Fibroblast of lung (primary cell): ENCODE measurements at regions not wholly inside any gene's neighbourhood (a gene's known extent, or its start where the extent isn't known, plus 50 kb on each side); places are given as distances from the start of the nearest gene placed in this dataset.

Source experiments
- DNase-seq, 2 donors: peaks; one replicate each; pipeline versions ENCODE4 v3.0.0 to v3.0.0-alpha.2; 2010; ENCODE audit warnings: low read depth in 2 of 2
- H2AFZ ChIP-seq: 2 replicates; pipeline ENCODE4 v1.5.1; 2012; ENCODE audit warnings: low read length, control low read depth, inconsistent platforms
- H3K27ac ChIP-seq: 2 replicates; pipeline ENCODE4 v1.5.1; 2011; ENCODE audit warnings: low read length, control low read depth; ENCODE audit not compliant: insufficient read depth
- H3K27me3 ChIP-seq: 2 replicates; pipeline ENCODE4 v1.5.1; 2011; ENCODE audit warnings: mild to moderate bottlenecking, low read length; ENCODE audit not compliant: control insufficient read depth, insufficient read depth
- H3K36me3 ChIP-seq: 2 replicates; pipeline ENCODE4 v1.5.1; 2011; ENCODE audit warnings: low read length; ENCODE audit not compliant: control insufficient read depth, insufficient read depth
- H3K4me1 ChIP-seq: 2 replicates; pipeline ENCODE4 v1.5.1; 2011; ENCODE audit warnings: low read length; ENCODE audit not compliant: control insufficient read depth, insufficient read depth; ENCODE audit errors: extremely low read depth
- H3K4me2 ChIP-seq: 2 replicates; pipeline ENCODE4 v1.5.1; 2011; ENCODE audit warnings: low read length, control low read depth; ENCODE audit not compliant: insufficient read depth; ENCODE audit errors: extremely low read depth
- H3K4me3 ChIP-seq, 4 experiments: fragments of 200-600 bp in 1 of 4; sonication (generic) in 1 of 4; replicated peaks in 1 of 4; 2 replicates each; pipeline ENCODE4 v1.5.1; 2011 to 2016; ENCODE audit warnings: low read length in 4 of 4, low read depth in 3 of 4, mild to moderate bottlenecking in 3 of 4, control low read depth in 2 of 4, inconsistent platforms in 1 of 4, mixed read lengths in 1 of 4; ENCODE audit not compliant: insufficient read depth in 1 of 4; ENCODE audit errors: control extremely low read depth in 1 of 4
- H3K79me2 ChIP-seq: 2 replicates; pipeline ENCODE4 v1.5.1; 2012; ENCODE audit warnings: mild to moderate bottlenecking, low read length, inconsistent platforms; ENCODE audit not compliant: control insufficient read depth, insufficient read depth
- H3K9ac ChIP-seq: 2 replicates; pipeline ENCODE4 v1.5.1; 2011; ENCODE audit warnings: mild to moderate bottlenecking, low read length, control low read depth; ENCODE audit not compliant: insufficient read depth
- H3K9me3 ChIP-seq: 2 replicates; pipeline ENCODE4 v1.5.1; 2012; ENCODE audit warnings: low read depth, low read length; ENCODE audit not compliant: control insufficient read depth, insufficient read depth
- H4K20me1 ChIP-seq: 2 replicates; pipeline ENCODE4 v1.5.1; 2011; ENCODE audit warnings: low read length; ENCODE audit not compliant: control insufficient read depth, insufficient read depth; ENCODE audit errors: extremely low read depth
- CTCF ChIP-seq, 2 donors: IDR thresholded peaks in 1 of 2; conservative IDR thresholded peaks in 1 of 2; 1 replicate in 1 of 2; 2 replicates in 1 of 2; pipeline ENCODE4 v1.5.1; 2011 to 2012; ENCODE audit warnings: low read length in 2 of 2, control low read depth in 1 of 2, inconsistent platforms in 1 of 2, low read depth in 1 of 2, mild to moderate bottlenecking in 1 of 2
- EZH2 ChIP-seq: IDR thresholded peaks from 2 replicates; pipeline ENCODE4 v1.5.1; 2012; ENCODE audit warnings: low read length, control low read depth, mild to moderate bottlenecking; ENCODE audit errors: missing control alignments

GRCh38 chr16:79740252-79740651 lies 139.7 kb upstream of the MAF start:
- Histone ChIP-seq H3K4me2 (no peak overlapping the region), H3K9me3 (no peaks in the 10 kb centered on the region), H3K79me2 (no peaks in the 10 kb centered on the region), H4K20me1 (no peaks in the 10 kb centered on the region), H3K27me3 (no peaks in the 10 kb centered on the region), H2AFZ (no peak overlapping the region), H3K27ac (no peak overlapping the region), H3K4me1 (no peaks in the 10 kb centered on the region), H3K9ac (no peak overlapping the region), H3K4me3 (no peak overlapping the region), H3K36me3 (no peaks in the 10 kb centered on the region)
- no peak for DNase-seq
- no peak for TF ChIP-seq EZH2
- no peak for TF ChIP-seq CTCF (conservative IDR thresholded peaks at IDR 0.05 in 1 of 2, IDR thresholded peaks at IDR 0.05 in 1 of 2; ENCODE audit: low read depth in 1 of 2, low read length in 2 of 2)

GRCh38 chr16:79735271-79735670 lies 134.7 kb upstream of the MAF start:
- Histone ChIP-seq H4K20me1 (no peaks in the 10 kb centered on the region), H2AFZ (no peak overlapping the region), H3K4me1 (no peaks in the 10 kb centered on the region), H3K27me3 (peaks cover 3% of the 10 kb centered on the region), H3K9me3 (no peaks in the 10 kb centered on the region), H3K36me3 (no peaks in the 10 kb centered on the region), H3K27ac (no peak overlapping the region), H3K79me2 (no peaks in the 10 kb centered on the region), H3K4me3 (no peak overlapping the region), H3K4me2 (no peak overlapping the region), H3K9ac (no peak overlapping the region)
- TF ChIP-seq EZH2 (no peak), CTCF (conservative IDR thresholded peaks at IDR 0.05 in 1 of 2, IDR thresholded peaks at IDR 0.05 in 1 of 2; ENCODE audit: low read depth in 1 of 2, low read length in 2 of 2) (no peak)
- DNase-seq: no peak

GRCh38 chr16:79734721-79735120 lies 134.2 kb upstream of the MAF start:
- Histone ChIP-seq H3K79me2 (no peaks in the 10 kb centered on the region), H3K9ac (no peak overlapping the region), H3K27ac (no peak overlapping the region), H3K4me3 (no peak overlapping the region), H3K27me3 (peaks cover 3% of the 10 kb centered on the region), H3K9me3 (no peaks in the 10 kb centered on the region), H3K4me2 (no peak overlapping the region), H4K20me1 (no peaks in the 10 kb centered on the region), H3K4me1 (no peaks in the 10 kb centered on the region), H2AFZ (no peak overlapping the region), H3K36me3 (no peaks in the 10 kb centered on the region)
- TF ChIP-seq EZH2 (no peak), CTCF (conservative IDR thresholded peaks at IDR 0.05 in 1 of 2, IDR thresholded peaks at IDR 0.05 in 1 of 2; ENCODE audit: low read depth in 1 of 2, low read length in 2 of 2) (no peak)
- DNase-seq: no peak
